ENCODE measurements at regions not wholly inside any gene's neighbourhood (a gene's known extent, or its start where the extent isn't known, plus 50 kb on each side); places are given as distances from the start of the nearest gene placed in this dataset.

GRCh38 chr20:55052459-55052858 is 577.1 kb downstream of the DOK5 start:
- TF ChIP-seq CTCF (conservative IDR thresholded peaks at IDR 0.05; ENCODE audit: low read length) (no peak), EZH2phosphoT487 (IDR thresholded peaks at IDR 0.05; ENCODE audit: borderline replicate concordance) (no peak)
